GM12864 (cell line): ENCODE measurements at regions not wholly inside any gene's neighbourhood (a gene's known extent, or its start where the extent isn't known, plus 50 kb on each side); places are given as distances from the start of the nearest gene placed in this dataset.
"Not testable (repeated sequence)": the region's sequence is repeated elsewhere in the genome, so short reads cannot be mapped to it uniquely, and the experiment has no call there.

ENCODE experiments used
- DNase-seq: peaks from one replicate; pipeline ENCODE4 v3.0.0-alpha.2; 2011; ENCODE audit warnings: low read depth
- H3K4me3 ChIP-seq: 2 replicates; pipeline ENCODE4 v1.5.1; 2011; ENCODE audit warnings: mild to moderate bottlenecking, low read depth, low read length, control low read depth
- CTCF ChIP-seq: IDR thresholded peaks from 2 replicates; pipeline ENCODE4 v1.5.1; 2011; ENCODE audit warnings: low read depth, mild to moderate bottlenecking, moderate library complexity, low read length, control low read depth, inconsistent platforms; ENCODE audit errors: missing control alignments

- no peak for DNase-seq
- no peak overlapping the region for H3K4me3 ChIP-seq
- no peak for TF ChIP-seq CTCF
Observed at GRCh38 chr3:182330646-182331045, 462.7 kb upstream of the ATP11B start.

DNA sequence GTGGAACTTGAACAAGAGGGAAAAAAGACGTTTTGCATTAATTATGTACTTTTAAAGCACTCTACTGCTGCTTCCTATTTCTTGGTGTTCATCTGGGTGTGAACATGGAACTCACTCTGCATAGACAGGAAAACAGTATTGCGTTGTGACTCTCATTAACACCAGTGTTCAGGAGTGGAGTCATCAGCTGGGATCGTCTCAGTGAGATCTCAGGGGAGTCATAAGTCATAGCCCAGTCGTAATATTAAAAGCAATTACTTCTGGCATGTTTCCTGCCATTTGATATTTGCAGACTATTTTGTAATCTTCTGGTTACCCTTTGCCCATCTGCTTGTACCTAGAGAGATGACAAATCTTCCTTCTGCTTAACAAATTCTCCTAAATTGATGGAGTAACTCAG, 462.0 kb upstream of the ATP11B start:
- TF ChIP-seq CTCF, result no peak
- no peak overlapping the region for H3K4me3 ChIP-seq
- DNase-seq, result no peak

DNA sequence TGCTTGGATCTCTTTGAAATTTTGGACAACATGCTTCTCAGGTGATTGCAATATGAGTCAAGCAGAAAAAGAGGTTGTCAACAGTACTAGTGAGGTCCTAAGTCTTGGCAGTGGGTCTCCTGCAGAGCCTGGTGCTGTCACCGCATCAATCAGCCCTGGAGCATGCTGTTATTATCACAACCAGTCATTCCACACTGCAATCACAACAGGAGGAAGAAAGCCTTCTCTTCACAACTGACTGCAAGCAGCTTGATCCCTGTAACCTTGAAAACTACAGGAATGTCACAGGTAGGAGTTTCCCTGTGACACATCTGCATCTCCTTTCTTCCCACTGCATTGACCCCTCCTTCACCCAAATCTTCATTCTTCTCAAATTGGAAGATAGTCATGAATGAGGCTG, 451.1 kb upstream of the ATP11B start:
- no peak for TF ChIP-seq CTCF
- DNase-seq, result no peak
- no peak overlapping the region for H3K4me3 ChIP-seq

DNA sequence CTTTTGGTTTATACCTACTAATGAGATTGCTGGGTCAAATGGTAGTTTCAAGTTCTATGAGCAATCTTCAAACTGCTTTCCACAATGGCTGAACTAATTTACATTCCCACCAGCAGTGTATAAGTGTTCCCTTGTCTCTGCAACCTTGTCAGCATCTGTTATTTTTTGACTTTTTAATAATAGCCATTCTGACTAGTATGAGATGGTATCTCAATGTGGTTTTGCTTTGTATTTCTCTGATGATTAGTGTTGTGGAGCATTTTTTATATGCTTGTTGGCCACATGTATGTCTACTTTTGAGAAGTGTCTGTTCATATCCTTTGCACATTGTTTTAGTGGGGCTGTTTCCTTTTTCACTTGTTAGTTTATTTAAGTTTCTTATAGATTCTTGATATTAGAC, 449.3 kb upstream of the ATP11B start:
- not testable (repeated sequence) for H3K4me3 ChIP-seq, DNase-seq

DNA sequence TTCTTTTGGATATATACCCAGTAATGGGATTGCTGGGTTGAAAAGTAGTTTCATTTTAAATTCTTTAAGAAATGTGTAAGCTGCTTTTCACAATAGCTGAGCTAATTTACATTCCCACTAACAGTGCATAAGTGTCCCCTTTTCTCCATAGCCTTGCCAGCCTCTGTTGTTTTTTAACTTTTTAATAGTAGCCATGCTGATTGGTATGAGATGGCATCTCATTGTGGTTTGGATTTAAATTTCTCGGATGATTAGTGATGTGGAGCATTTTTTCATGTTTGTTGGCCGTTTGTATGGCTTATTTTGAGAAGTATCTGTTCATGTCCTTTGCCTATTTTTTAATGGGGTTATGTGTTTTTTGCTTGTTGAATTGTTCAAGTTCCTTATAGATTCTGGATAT, 444.3 kb upstream of the ATP11B start:
- H3K4me3 ChIP-seq, result no peak overlapping the region
- no peak for DNase-seq
- TF ChIP-seq CTCF, result no peak

DNA sequence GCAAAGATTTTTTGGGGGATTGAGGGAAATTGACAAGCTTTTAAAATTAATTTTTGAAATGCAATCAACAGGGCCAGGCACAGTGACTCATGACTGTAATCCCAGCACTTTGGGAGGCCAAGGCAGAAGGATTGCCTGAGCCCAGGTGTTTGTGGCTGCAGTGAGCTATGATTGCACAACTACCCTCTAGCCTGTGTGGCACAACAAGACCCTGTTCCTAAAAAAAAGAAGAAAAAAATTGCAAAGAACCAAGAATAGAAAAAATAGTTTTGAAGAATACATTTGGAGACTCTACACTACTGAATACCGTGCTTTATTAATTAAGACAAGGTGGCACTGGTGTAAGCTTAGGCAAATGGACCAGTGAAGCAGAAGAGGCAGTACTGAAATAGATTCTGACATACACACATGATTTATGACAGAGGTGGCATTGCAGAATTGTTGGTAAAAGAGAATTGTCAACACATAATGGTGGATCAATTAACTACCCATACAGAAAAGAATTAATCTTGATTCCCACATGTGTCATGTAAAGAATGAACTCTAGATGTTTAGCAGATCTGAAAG, 443.3 kb upstream of the ATP11B start:
- no peak for TF ChIP-seq CTCF
- DNase-seq, result no peak
- no peak overlapping the region for H3K4me3 ChIP-seq

GRCh38 chr3:182357928-182358327, 435.4 kb upstream of the ATP11B start:
- no peak for DNase-seq
- TF ChIP-seq CTCF, result no peak
- no peak overlapping the region for H3K4me3 ChIP-seq
